Vagina (tissue), 2 donors: ENCODE measurements at regions not wholly inside any gene's neighbourhood (a gene's known extent, or its start where the extent isn't known, plus 50 kb on each side); places are given as distances from the start of the nearest gene placed in this dataset.

Source experiments
- POLR2A ChIP-seq, 2 donors: fragments of 450-650 bp; IDR thresholded peaks; one replicate each; pipeline ENCODE4 v1.6.1; 2017; ENCODE audit warnings: antibody characterized with exemption in 2 of 2, mild to moderate bottlenecking in 2 of 2, moderate library complexity in 2 of 2
- TF ChIP-seq, protein P1 (sequence below), 3 experiments: fragments of 450-650 bp in 2 of 3; fragments of 200-600 bp in 1 of 3; sonication (generic) in 1 of 3; IDR thresholded peaks; one replicate each; pipeline ENCODE4 v1.5.1; 2017 to 2019; ENCODE audit warnings: antibody characterized with exemption in 3 of 3, mild to moderate bottlenecking in 2 of 3, moderate library complexity in 2 of 3

DNA sequence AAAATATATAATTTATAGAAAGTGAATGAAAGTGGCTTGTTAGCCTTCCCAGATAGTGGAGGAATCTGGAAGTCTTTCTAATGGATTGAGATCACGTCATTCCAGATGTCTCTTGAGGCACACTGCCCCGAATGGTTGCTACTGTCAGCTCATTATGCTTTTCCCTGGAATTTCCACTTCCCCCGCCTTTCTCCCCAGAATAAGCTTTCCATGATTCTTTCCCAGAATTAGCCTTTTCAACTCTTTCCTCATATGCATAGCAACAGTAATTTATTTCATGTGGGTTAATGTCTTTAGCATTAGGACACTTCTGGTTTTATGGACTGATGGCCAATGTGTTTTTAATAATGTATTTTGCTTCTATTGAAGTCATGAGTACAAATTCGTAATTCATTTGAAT is 81.5 kb downstream of the PALM2AKAP2 start:
- TF ChIP-seq, protein P1, sequence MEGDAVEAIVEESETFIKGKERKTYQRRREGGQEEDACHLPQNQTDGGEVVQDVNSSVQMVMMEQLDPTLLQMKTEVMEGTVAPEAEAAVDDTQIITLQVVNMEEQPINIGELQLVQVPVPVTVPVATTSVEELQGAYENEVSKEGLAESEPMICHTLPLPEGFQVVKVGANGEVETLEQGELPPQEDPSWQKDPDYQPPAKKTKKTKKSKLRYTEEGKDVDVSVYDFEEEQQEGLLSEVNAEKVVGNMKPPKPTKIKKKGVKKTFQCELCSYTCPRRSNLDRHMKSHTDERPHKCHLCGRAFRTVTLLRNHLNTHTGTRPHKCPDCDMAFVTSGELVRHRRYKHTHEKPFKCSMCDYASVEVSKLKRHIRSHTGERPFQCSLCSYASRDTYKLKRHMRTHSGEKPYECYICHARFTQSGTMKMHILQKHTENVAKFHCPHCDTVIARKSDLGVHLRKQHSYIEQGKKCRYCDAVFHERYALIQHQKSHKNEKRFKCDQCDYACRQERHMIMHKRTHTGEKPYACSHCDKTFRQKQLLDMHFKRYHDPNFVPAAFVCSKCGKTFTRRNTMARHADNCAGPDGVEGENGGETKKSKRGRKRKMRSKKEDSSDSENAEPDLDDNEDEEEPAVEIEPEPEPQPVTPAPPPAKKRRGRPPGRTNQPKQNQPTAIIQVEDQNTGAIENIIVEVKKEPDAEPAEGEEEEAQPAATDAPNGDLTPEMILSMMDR (IDR thresholded peaks at IDR 0.05): no peak
- TF ChIP-seq POLR2A (IDR thresholded peaks at IDR 0.05): no peak
